GM19025 (cell line): ENCODE measurements at regions not wholly inside any gene's neighbourhood (a gene's known extent, or its start where the extent isn't known, plus 50 kb on each side); places are given as distances from the start of the nearest gene placed in this dataset.

Experiments
- ATAC-seq: cut with Tn5 transposase; IDR thresholded peaks from one replicate; pipeline ENCODE4 v1.9.1; 2021; ENCODE audit warnings: mild to moderate bottlenecking, low read depth, moderate library complexity; ENCODE audit not compliant: unreplicated experiment

DNA sequence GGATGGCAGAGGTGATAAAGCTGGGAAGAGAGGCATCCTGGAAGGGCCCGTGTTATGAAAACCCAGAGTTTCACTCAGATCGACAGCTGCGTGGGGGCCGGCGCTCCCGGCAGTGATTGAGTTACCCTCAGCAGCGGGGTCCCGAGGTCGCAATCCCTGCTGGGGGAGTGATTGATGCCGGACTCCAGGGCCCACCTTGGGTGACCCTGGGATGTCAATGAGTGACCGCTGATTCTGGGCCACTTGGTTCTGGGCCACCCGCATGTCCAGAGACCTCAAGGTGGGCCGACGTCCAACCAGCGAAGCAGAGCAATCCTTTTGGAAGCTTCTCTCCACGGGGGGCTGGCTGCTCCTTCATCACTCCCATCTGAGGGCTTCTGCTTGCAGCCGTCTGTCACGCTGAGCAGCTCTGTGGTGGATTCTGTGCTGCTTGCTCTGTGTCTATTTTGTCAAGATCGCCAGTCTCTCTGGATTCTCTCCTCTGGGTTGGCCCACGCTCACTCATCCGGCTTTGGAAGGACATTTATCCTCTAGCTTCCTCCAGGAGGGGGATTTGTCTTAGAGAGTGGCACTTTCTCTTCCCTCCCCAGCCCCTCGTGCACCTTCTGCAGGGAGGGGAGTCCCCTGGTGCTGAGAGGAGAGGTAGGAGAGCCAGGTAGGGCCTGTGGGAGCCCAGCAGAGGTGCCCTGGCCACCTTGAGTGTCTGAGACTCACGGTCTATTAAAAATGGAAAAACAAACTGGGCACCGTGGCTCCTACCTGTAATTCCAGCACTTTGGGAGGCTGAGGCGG, 110.9 kb upstream of the C1orf174 start:
- no peak for ATAC-seq

DNA sequence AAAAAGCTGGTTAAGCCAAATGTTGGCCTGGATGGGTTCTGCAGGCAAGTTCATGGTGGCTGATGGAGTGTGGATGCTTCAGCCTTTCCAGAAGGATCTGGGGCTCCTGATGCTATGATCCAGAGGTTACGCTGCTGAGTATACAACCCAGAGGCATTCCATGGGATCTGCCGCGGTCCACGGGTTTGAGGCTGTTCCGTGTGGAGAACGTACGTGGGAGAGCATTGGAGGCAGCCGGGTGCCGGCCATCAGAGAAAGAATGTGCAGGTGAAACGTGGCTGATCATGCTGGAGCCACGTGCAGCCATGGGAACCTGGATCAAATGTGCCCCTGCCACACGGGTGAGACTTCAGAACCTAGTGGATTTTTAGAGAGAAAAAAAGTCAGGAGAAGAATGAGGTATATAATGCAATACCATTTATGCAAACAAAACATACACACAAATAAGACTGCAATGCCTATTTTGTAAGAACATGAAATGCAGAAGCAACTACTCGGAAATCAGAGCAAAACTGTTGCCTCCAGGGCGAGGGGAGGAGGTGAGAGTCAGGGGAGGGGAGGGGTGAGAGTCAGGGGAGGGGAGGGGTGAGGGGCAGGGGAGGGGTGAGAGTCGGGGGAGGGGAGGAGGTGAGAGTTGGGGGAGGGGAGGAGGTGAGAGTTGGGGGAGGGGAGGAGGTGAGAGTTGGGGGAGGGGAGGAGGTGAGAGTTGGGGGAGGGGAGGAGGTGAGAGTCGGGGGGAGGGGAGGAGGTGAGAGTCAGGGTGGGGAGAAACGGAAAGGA, 116.5 kb upstream of the C1orf174 start:
- ATAC-seq = no peak

DNA sequence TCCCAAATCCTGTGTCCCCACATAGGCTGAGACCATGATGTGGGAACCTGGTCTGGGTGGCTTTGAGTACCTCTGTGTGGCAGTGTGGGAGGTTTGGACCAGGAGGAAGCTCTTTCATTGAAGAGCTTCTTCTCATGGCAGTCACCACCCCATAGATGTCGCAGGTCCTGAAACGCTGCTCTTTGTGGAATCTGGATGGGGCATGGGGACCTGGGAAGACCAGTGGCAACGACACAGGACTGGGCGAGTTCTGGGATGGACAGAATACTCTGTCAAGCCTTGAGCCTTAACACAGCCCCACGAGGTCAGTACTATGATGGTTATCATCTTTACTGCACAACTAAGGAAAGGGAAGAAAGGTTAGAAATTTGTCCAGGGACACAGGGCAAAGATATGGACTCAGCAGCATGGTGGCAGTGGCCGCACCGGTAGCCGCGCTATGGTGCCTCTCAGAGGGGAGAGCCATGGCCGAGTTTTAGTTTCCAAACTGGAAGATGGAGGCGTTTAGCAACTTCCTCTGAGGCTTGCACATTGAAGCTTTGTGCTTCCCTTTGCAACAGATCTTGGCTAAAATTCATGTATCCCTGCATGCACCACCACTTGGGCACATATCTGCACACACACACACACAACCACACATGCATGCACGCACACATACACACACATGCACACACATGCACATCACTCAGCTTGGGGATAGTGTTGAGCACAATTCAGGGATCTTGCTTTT, 117.7 kb upstream of the C1orf174 start:
- ATAC-seq = no peak

DNA sequence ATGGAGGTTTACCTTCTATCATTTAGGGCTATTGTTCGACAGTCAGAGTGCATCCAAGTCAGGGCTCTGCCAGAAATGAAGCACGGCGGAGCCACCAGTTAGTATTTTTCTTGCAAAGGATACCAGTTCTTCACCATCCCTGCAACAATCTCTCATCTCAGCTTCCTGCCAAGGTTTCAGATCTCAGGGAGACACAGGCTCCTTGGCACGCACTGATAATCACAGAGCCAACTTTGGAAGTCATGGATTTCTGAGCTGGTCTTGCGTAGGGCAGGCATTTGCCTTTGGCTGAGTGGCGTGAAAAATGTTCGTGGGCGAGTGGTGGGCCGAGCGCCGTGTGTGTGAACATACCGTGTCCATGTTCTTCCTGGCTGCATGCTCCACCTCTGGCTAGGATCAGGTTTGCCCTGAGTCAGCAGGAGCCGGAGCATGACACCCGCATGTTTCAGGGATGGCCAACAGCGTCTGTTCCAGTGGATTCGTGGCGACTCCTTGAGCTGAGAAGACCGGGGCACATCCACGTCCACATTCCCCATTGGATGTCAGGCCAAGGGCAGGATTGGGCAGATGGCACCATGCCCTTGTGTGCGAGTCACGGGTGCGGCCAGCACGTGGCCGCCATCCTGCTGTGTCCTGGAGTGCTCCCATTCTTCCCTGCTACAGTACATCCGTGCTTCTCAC, 118.5 kb upstream of the C1orf174 start:
- no peak for ATAC-seq

DNA sequence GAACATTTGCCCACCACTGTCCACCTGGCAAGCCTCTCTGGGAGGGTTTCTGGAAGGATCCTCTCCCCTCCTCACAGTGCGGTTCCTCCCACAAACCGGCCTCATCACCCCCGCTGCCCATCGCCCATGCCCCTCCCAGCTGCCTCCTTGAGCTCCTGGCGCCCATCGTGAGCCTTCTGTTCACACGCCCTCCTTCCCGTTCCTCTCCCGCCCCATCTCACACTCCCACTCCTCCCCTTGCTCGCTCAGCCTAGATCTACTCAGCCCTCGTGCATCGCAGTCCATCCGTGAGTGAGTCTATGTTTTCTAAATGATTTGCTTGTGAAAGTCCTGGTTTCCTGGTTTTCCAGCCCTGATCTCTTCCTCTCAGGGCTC, 119.1 kb upstream of the C1orf174 start:
- ATAC-seq = no peak

DNA sequence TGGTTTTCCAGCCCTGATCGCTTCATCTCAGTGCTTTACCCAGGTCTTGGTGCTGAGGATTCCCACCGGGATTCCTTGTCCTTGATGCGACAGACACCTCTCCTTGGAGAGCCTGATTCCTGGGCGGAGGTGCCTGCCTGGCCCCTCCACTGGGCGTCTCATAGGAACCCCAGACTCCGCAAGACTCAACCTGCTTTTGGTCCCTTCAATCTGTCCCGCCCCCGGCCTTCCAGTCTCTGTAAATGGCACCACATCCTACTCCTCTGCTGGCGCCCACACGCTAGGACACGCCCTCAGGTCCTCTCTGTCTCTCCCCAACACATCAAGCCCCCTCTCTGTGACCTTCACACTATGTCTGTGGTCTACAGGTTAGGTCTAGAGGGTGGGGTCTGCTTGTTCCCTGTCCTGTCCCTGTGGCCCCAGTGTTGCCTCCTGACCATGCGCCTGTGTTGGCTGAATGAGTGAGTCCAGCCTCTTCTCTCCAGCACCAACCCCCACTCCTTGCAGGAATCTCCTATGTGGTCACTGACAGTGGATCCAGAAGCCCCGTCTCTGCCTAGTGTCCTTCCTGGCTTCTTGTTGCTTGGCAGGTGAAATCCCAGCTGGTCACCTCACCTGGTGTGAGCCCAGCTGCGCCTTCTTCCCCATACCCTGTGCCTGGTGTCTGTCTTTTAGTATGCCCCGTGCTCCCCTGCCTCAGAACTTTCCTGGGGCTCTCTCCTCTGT, 119.7 kb upstream of the C1orf174 start:
- ATAC-seq = no peak

DNA sequence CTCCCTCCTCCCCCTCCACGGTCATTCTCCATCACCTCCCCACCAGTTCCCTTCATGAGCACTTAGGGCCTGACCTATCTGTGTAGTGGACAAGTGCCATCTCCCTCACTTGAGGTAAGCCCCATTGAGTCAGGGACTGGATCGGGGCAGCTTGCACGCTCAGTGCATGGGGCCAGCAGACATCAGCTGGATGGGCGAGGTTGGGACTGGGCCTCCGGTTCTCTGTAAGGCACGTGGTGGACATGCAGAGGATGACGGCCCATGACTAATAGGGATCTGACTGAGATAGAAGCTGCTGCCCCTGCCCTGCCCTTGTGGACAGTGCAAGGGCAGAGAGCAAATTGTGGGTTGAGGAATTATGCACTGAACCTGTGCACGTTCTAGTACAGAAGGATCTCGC, 120.4 kb upstream of the C1orf174 start:
- ATAC-seq = no peak

DNA sequence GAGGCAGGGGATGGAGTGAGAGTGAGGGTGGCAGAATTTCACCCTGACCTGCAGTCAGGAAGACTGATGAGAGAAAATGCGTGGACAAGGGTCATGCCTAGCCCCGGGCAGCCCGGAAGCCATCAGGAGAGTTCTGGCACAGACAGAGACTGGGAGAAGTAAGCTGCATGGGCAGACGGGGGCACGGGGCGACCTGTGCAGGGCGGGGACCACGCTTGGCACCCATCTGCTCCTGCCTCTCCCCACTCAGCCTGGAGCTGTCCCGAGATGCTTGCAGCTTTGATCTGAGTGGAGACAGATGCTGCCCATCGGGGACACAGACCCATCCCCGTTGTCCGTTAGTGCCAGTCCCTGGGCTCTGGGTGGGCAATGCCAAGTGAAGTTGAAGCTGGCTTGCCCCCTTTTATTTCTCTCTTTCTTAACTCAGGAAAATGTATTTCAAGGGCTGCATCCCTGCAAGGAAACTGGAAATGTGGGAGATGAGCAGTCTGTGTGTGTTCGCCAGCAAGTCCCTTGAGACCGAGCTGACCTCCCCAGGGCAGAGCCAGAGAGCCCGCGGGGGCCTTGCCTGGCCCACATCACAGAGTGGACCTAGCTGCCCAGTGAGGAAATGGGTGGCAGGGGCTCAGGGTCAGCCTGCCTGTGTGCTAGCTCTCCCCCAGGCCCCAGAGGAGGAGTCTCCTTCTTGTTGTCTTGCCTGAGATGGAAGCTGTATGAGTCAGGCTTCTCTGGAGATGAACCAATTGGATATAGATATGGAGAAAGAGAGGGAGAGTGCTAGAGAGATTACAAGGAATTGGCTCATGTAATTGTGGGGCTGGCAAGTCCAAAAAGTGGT, 121.3 kb upstream of the C1orf174 start:
- no peak for ATAC-seq

DNA sequence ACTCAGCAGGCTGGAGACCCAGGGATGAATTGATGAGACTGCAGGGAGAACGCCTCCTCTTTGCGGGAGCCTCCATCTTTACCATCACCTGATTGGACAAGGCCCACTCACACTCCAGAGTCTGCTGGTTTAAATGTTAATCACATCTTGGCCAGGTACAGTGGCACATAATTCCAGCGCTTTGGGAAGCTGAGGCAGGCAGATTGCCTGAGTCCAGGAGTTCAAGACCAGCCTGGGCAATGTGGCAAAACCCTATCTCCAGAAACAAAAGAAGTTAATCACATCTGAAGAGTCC, 121.8 kb upstream of the C1orf174 start:
- no peak for ATAC-seq

DNA sequence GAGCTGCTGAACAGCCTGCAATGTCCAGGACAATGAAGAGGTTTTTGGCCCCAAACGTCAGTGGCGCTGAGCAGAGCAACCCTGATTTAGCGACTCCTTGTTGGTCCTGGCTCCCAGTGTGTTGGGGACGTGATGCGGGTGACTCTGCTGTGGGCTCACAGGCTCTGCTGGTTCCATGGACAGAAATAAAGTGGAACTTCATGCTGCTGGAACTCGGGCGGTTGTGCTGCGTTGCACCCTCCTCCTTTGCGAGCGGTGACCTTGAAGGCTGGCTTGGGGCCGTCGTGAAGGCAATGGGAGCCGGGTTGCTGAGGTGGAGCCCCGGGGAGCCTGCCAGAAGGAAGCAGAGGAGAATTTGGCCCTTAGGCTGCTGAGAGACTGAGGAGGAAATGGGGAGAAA, 122.6 kb upstream of the C1orf174 start:
- ATAC-seq = no peak

DNA sequence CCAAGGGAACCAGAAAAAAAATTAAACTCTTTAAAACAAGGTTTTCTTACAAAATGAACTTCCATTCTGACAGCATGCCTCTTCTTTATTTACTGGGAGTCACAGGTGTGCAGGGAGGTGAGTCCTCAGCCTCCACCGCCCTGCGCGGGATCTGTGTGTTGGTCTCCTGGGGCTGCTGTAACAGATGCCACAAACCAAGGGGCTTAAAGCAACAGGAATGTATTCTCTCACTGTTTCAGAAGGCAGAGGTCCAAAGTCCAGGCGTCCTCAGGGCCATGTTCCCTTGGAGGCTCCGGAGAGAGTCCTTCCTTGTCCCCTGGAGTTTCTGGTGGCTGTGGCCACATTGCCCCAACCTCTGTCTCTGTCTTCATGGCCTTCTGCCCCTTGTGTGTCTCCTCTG, 123.6 kb upstream of the C1orf174 start:
- no peak for ATAC-seq

DNA sequence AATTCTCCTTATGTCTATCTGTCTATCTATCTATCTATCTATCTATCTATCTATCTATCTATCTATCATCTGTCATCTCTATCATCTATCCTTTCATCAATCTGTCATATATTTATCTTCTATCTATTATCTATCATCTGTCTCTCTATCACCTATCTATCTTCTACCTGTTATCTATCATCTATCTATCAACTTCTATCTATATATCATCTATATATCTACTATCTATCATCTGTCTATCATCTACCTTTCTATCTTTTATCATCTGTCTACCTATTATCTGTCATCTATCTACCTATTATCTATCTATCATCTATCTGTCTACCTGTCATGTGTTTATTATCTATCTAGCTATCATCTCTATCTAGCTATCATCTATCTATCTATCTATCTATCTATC, 124.7 kb upstream of the C1orf174 start:
- ATAC-seq = no peak

DNA sequence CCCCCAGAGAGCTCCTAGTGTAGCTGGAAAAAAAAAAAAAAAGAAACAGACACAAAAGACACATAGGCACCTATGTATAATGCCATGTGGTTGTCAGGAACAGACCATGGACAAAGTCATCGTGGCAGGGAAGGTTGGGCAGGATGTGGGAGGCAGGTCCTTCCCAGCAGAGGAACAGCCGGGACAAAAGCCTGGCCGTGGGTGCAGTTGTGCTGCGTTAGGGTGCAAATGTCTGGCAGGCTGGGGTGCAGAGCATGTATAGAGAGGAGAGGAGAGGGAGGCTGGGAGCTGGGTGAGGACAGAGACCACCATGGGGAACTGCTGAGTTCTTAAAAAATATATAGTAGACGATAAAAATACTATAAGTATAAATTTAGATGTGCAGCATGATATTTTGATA, 125.7 kb upstream of the C1orf174 start:
- no peak for ATAC-seq

DNA sequence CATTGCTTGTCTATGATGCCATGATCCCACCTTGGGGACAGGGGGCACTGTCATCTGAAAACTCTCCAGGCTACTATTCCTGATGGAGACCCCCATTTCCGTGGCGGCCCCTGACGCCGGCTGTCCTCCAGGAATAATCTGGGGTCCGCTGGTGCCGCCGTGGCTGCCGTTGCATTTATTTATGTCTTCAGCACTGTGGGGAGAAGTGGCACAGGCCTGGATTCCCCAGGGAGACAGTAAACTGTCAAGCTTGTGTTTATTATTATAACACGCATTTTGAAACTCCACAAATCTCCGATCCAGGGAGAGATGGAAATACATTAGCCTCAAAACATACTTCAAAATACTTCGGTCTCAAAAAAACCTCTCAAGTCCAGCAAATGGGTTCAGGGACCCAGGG, 126.9 kb upstream of the C1orf174 start:
- ATAC-seq = no peak

DNA sequence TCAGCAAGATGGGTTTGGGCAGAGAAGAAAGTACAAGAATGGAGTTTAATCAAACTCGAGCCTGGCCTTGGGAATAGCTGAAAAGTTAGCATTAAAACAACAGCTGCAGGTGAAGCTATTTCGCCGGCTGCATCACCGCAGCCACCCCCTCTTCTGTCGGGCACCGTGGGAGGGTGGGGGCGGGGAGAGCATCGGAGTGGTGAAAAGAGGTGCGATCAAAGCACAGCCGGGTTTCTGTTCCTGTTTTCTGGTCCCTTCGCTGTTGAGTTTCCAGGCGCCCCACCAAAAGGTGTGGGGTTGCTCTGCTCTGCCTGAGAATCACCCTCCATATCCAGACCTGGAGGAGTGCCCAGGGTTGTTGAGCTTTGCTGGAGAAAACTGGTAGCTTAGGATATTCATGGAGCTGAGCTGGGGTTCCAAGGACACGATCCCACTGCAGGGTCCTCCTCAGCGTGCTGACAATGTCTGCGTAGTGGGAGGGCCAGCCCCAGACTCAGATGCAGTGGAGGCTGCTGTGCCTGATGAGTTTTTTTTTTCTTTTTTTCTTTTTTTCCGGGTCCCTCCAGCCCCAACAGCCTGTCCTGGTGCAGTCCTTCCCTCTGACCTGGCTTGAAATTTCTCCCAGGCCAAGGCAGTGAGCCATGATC, 127.5 kb upstream of the C1orf174 start:
- no peak for ATAC-seq

DNA sequence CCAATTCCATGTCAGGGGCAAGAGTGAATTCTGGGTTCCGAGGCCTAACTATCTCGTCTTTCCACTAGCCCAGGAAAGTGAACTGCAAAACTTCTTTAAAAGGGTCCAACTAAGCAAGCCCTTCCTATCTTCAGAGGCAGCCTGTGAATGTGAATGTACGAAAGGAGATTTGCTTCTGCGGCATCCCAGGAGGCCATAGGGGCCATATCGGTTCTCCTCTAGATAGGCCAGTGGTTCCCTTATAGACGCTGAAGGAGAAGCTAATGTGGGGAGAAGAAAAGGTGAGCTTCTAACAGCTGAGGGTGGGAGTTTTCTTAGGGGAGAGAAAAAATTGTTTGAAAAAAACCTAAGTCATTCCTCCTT, 128.0 kb upstream of the C1orf174 start:
- no peak for ATAC-seq

DNA sequence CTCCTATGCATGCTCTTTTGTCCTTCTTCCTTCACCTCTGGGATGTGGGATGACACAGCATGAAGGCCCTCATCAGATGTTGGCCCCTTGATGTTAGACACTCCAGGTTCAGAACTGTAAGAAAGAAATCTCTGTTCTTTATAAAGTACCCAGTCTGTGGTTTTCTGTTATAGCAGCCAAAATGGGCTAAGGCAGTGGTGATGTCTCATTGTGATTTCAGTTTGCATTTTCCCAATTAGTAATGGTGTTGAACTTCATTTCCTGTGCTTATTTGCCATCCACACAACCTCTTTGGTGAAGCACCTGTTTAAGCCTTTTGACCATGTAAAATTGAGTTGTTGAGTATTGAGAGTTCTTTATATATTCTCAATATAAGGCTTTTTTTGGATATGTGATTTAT, 129.3 kb upstream of the C1orf174 start:
- no peak for ATAC-seq

DNA sequence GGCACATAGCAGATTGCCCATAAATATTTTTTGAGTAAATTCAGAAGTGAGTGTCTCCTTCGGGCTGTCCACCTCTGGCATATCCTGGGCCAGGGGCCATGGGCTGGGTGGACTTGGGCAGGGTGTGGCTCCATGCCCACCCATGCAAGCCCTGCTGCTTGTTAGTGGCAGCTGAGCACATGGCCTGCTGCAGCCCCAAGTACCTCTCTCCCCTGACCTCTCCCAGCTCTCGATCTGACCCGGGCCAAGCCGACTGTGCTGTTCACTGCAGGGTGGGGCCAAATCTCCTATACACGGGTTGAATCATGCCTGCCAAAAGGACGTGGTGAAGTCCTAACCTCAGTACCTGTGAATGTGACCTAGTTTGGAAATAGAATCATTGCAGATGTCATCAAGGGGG, 132.5 kb upstream of the C1orf174 start:
- no peak for ATAC-seq

DNA sequence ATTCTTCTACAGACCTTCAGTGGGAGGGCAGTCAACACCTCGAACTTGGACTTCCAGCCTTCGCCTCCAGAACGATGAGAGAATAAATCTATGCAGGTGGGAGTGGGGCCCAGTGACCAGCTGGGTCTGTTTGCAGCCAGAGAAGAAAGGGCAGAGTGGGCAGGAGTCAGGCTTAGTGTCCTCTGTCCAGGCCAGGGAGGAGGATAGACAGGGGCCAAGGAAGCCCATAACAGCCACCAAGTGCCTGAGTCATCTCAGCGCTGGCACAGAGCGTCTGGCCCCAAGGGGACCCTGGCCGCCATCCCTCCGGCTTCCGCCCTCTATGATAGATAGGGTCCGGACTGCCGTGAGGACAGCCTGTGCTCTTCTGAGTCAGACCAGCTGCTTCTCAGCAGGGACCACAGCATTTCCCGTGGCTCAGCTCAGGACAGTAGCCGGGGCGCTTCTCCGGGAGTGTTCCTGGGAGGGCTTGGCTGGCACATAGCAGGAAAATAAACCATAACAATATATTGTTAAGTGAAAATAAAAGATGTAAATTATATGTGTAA, 133.1 kb upstream of the C1orf174 start:
- no peak for ATAC-seq
